Rectal smooth muscle tissue (tissue), 1 donor: ENCODE measurements at regions not wholly inside any gene's neighbourhood (a gene's known extent, or its start where the extent isn't known, plus 50 kb on each side); places are given as distances from the start of the nearest gene placed in this dataset.

Source experiments
- H3K27ac ChIP-seq: one replicate; pipeline ENCODE4 v1.7.0; 2013; ENCODE audit warnings: low read depth, low read length, inconsistent platforms
- H3K27me3 ChIP-seq: one replicate; pipeline ENCODE4 v1.7.0; 2013; ENCODE audit warnings: low read length; ENCODE audit not compliant: control insufficient read depth, insufficient read depth
- H3K36me3 ChIP-seq: one replicate; pipeline ENCODE4 v1.7.0; 2013; ENCODE audit warnings: low read length; ENCODE audit not compliant: control insufficient read depth, insufficient read depth
- H3K4me1 ChIP-seq: one replicate; pipeline ENCODE4 v1.7.0; 2013; ENCODE audit warnings: low read length; ENCODE audit not compliant: control insufficient read depth, insufficient read depth
- H3K4me3 ChIP-seq: one replicate; pipeline ENCODE4 v1.7.0; 2013; ENCODE audit warnings: low read length
- H3K9ac ChIP-seq: one replicate; pipeline ENCODE4 v1.7.0; 2013; ENCODE audit warnings: low read length

- no peaks in the 10 kb centered on the region for H3K36me3 ChIP-seq
- no peak overlapping the region for H3K4me3 ChIP-seq
- no peaks in the 10 kb centered on the region for H3K27me3 ChIP-seq
- no peak overlapping the region for H3K27ac ChIP-seq
- H3K4me1 ChIP-seq, result no peaks in the 10 kb centered on the region
- H3K9ac ChIP-seq, result no peak overlapping the region
These were observed 382.0 kb downstream of the ZNF536 start for GRCh38 chr19:30754162-30754561.

- H3K27me3 ChIP-seq, result no peaks in the 10 kb centered on the region
- H3K36me3 ChIP-seq, result no peaks in the 10 kb centered on the region
- no peak overlapping the region for H3K27ac ChIP-seq
- H3K4me3 ChIP-seq, result no peak overlapping the region
- H3K4me1 ChIP-seq, result no peaks in the 10 kb centered on the region
- H3K9ac ChIP-seq, result no peak overlapping the region
These were observed 380.7 kb downstream of the ZNF536 start for GRCh38 chr19:30752876-30753275.

- Histone ChIP-seq H3K9ac (no peak overlapping the region), H3K27me3 (no peaks in the 10 kb centered on the region), H3K4me3 (no peak overlapping the region), H3K36me3 (no peaks in the 10 kb centered on the region), H3K27ac (no peak overlapping the region), H3K4me1 (no peaks in the 10 kb centered on the region)
These were observed 380.0 kb downstream of the ZNF536 start for GRCh38 chr19:30752201-30752600.

GRCh38 chr19:30745476-30745985 is 373.3 kb downstream of the ZNF536 start:
- no peak overlapping the region for H3K9ac ChIP-seq
- no peaks in the 10 kb centered on the region for H3K4me1 ChIP-seq
- no peaks in the 10 kb centered on the region for H3K27me3 ChIP-seq
- H3K4me3 ChIP-seq, result no peak overlapping the region
- no peaks in the 10 kb centered on the region for H3K36me3 ChIP-seq
- H3K27ac ChIP-seq, result no peak overlapping the region

GRCh38 chr19:30744741-30745475 is 372.7 kb downstream of the ZNF536 start:
- Histone ChIP-seq H3K27me3 (no peaks in the 10 kb centered on the region), H3K4me1 (no peaks in the 10 kb centered on the region), H3K36me3 (no peaks in the 10 kb centered on the region), H3K9ac (no peak overlapping the region), H3K4me3 (no peak overlapping the region), H3K27ac (no peak overlapping the region)

GRCh38 chr19:30743702-30744101 is 371.5 kb downstream of the ZNF536 start:
- Histone ChIP-seq H3K36me3 (no peaks in the 10 kb centered on the region), H3K9ac (no peak overlapping the region), H3K27me3 (no peaks in the 10 kb centered on the region), H3K27ac (no peak overlapping the region), H3K4me1 (no peaks in the 10 kb centered on the region), H3K4me3 (no peak overlapping the region)

- Histone ChIP-seq H3K4me3 (no peak overlapping the region), H3K9ac (no peak overlapping the region), H3K4me1 (no peaks in the 10 kb centered on the region), H3K36me3 (no peaks in the 10 kb centered on the region), H3K27ac (no peak overlapping the region), H3K27me3 (no peaks in the 10 kb centered on the region)
These were observed 370.8 kb downstream of the ZNF536 start for GRCh38 chr19:30743011-30743410.

GRCh38 chr19:30742406-30742938 is 370.3 kb downstream of the ZNF536 start:
- Histone ChIP-seq H3K4me1 (no peaks in the 10 kb centered on the region), H3K36me3 (no peaks in the 10 kb centered on the region), H3K4me3 (no peak overlapping the region), H3K27me3 (peaks cover 2% of the 10 kb centered on the region), H3K27ac (no peak overlapping the region), H3K9ac (no peak overlapping the region)

- no peaks in the 10 kb centered on the region for H3K36me3 ChIP-seq
- no peak overlapping the region for H3K27ac ChIP-seq
- H3K27me3 ChIP-seq, result peaks cover 2% of the 10 kb centered on the region
- no peaks in the 10 kb centered on the region for H3K4me1 ChIP-seq
- H3K9ac ChIP-seq, result no peak overlapping the region
- H3K4me3 ChIP-seq, result no peak overlapping the region
These were observed 369.4 kb downstream of the ZNF536 start for GRCh38 chr19:30741566-30741965.

- Histone ChIP-seq H3K27me3 (peaks cover 2% of the 10 kb centered on the region), H3K9ac (no peak overlapping the region), H3K4me1 (no peaks in the 10 kb centered on the region), H3K4me3 (no peak overlapping the region), H3K27ac (no peak overlapping the region), H3K36me3 (no peaks in the 10 kb centered on the region)
These were observed 367.2 kb downstream of the ZNF536 start for GRCh38 chr19:30739394-30739793.

GRCh38 chr19:30738047-30738446 is 365.9 kb downstream of the ZNF536 start:
- H3K9ac ChIP-seq, result no peak overlapping the region
- no peak overlapping the region for H3K27ac ChIP-seq
- peaks cover 2% of the 10 kb centered on the region for H3K27me3 ChIP-seq
- H3K36me3 ChIP-seq, result no peaks in the 10 kb centered on the region
- no peaks in the 10 kb centered on the region for H3K4me1 ChIP-seq
- no peak overlapping the region for H3K4me3 ChIP-seq

GRCh38 chr19:30734669-30735068 is 362.5 kb downstream of the ZNF536 start:
- Histone ChIP-seq H3K27ac (no peak overlapping the region), H3K9ac (no peak overlapping the region), H3K4me3 (no peak overlapping the region), H3K4me1 (no peaks in the 10 kb centered on the region), H3K27me3 (peaks cover 2% of the 10 kb centered on the region), H3K36me3 (no peaks in the 10 kb centered on the region)
